Neural crest cell (in vitro differentiated cells): ENCODE measurements at regions not wholly inside any gene's neighbourhood (a gene's known extent, or its start where the extent isn't known, plus 50 kb on each side); places are given as distances from the start of the nearest gene placed in this dataset.
A peak's percentile ranks its signal among the peaks of the same experiment; 100 is the strongest.

Source experiments
- DNase-seq: peaks from one replicate; pipeline ENCODE4 v3.0.0; 2021; ENCODE audit warnings: low read depth, mixed read lengths, low spot score
- H3K27ac Mint-ChIP-seq: one replicate; pipeline ENCODE4 v1.8.0; 2021; ENCODE audit warnings: mild to moderate bottlenecking, mixed read lengths; ENCODE audit not compliant: unreplicated experiment
- H3K27me3 Mint-ChIP-seq: 2 replicates; pipeline ENCODE4 v1.8.0; 2021; ENCODE audit warnings: low read depth, mild to moderate bottlenecking, mixed read lengths
- H3K36me3 Mint-ChIP-seq: 2 replicates; pipeline ENCODE4 v1.8.0; 2021; ENCODE audit warnings: low read depth, mild to moderate bottlenecking, mixed read lengths
- H3K4me1 Mint-ChIP-seq: 2 replicates; pipeline ENCODE4 v1.8.0; 2021; ENCODE audit warnings: mixed read lengths
- H3K4me3 Mint-ChIP-seq: one replicate; pipeline ENCODE4 v1.8.0; 2021; ENCODE audit warnings: mild to moderate bottlenecking, mixed read lengths
- H3K9me3 Mint-ChIP-seq: 2 replicates; pipeline ENCODE4 v1.8.0; 2021; ENCODE audit warnings: mixed read lengths
- TF ChIP-seq, protein P1 (sequence below): fragments of 200-600 bp; sonication (generic); conservative IDR thresholded peaks from 2 replicates; pipeline ENCODE4 v1.5.0; 2021; ENCODE audit warnings: antibody characterized with exemption, mild to moderate bottlenecking

DNA sequence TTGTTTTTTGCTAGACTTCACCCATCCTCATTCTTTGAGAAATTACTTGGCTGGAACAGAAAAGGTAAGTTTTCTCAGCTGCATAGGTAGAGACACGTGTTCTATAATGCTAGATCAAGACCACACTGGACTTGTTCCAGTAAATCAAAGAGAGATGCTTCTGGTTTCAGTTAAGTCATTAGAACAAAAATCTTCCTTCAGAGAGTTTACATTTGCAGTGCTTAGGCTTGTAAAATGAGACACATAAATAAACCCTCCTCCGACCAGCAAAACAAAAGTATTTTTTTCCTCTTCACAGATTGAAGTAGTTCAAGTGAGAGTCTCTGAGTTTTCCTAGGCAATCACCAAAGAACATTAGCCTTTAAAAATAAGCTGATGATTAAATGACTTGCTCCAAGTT is 87.3 kb upstream of the PROK2 start:
- no peak for DNase-seq
- no peak overlapping the region for H3K4me3 Mint-ChIP-seq
- peaks cover 3% of the 10 kb centered on the region for H3K27me3 Mint-ChIP-seq
- peaks cover 5% of the 10 kb centered on the region for H3K9me3 Mint-ChIP-seq
- H3K36me3 Mint-ChIP-seq, result peaks cover 4% of the 10 kb centered on the region
- H3K27ac Mint-ChIP-seq, result no peak overlapping the region
- TF ChIP-seq, protein P1, sequence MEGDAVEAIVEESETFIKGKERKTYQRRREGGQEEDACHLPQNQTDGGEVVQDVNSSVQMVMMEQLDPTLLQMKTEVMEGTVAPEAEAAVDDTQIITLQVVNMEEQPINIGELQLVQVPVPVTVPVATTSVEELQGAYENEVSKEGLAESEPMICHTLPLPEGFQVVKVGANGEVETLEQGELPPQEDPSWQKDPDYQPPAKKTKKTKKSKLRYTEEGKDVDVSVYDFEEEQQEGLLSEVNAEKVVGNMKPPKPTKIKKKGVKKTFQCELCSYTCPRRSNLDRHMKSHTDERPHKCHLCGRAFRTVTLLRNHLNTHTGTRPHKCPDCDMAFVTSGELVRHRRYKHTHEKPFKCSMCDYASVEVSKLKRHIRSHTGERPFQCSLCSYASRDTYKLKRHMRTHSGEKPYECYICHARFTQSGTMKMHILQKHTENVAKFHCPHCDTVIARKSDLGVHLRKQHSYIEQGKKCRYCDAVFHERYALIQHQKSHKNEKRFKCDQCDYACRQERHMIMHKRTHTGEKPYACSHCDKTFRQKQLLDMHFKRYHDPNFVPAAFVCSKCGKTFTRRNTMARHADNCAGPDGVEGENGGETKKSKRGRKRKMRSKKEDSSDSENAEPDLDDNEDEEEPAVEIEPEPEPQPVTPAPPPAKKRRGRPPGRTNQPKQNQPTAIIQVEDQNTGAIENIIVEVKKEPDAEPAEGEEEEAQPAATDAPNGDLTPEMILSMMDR, result no peak
- H3K4me1 Mint-ChIP-seq, result peaks cover 9% of the 10 kb centered on the region

DNA sequence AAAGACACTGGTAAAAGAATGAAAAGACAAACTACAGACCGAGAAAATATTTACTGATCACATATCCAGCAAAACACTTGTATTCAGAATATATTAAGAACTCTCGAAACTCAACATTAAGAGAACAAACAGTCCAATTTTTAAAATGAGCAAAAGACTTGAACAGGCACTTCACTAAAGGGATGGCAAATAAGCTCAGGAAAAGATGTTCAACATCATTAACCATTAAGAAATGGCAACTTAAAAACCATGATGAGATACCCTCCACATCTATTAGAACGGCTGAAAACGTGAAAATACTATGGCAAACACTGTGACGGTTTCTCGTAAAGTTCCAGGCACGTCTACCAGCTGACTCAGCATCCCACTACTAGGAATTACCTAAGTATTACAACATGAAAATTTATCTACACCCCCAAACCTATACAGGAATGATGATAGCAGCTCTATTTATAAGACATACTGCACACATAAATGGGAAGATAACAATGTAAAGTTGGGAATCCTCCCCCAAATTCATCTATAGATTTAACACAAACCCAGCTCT is 86.1 kb upstream of the PROK2 start:
- Mint-ChIP-seq H3K9me3 (peaks cover 5% of the 10 kb centered on the region), H3K27me3 (peaks cover 7% of the 10 kb centered on the region), H3K36me3 (peaks cover 4% of the 10 kb centered on the region), H3K4me1 (peaks cover 3% of the 10 kb centered on the region), H3K27ac (no peak overlapping the region), H3K4me3 (no peak overlapping the region)
- no peak for DNase-seq
- TF ChIP-seq, protein P1, result no peak

DNA sequence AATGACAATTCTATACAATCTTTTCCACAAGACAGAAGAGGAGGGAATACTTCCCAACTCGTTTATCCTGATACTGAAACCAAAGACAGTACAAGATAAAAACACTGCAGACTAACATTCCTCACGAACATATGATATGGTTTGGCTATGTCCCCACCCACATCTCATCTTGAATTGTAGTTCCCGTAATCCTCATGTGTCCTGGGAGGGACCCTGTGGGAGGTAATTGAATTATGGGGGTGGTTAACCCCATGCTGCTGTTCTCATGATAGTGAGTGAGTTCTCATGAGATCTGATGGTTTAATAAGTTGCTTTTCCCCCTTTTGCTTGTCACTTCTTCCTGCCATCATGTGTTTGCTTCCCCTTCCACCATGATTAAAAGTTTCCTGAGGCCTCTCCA is 83.9 kb upstream of the PROK2 start:
- TF ChIP-seq, protein P1, result no peak
- no peak overlapping the region for H3K27ac Mint-ChIP-seq
- H3K9me3 Mint-ChIP-seq, result peaks cover 5% of the 10 kb centered on the region
- no peak overlapping the region for H3K4me3 Mint-ChIP-seq
- H3K27me3 Mint-ChIP-seq, result peaks cover 22% of the 10 kb centered on the region
- DNase-seq, result no peak
- H3K36me3 Mint-ChIP-seq, result peaks cover 4% of the 10 kb centered on the region
- H3K4me1 Mint-ChIP-seq, result no peaks in the 10 kb centered on the region

DNA sequence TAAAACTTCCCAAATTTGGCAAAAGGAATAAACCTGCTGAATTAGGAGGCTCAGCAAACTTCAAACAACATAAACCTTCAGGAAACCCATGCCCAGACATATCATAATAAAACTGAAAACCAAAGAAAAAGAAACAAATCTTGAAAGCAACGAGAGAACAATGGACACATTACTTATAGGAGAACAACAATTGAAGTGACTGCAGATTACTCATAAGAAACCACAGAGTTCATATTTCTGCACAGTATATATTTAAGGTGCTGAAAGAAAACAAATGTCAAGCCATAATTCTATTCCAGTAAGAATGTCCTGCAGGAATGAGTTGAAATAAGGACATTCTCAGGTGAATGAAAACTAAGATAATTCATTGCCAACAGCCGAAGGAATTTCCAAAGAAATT is 80.8 kb upstream of the PROK2 start:
- no peaks in the 10 kb centered on the region for H3K4me1 Mint-ChIP-seq
- TF ChIP-seq, protein P1, result no peak
- no peak for DNase-seq
- peaks cover 37% of the 10 kb centered on the region for H3K27me3 Mint-ChIP-seq
- H3K36me3 Mint-ChIP-seq, result peaks cover 4% of the 10 kb centered on the region
- H3K4me3 Mint-ChIP-seq, result no peak overlapping the region
- peak overlapping the region; percentile 53 for H3K27ac Mint-ChIP-seq
- H3K9me3 Mint-ChIP-seq, result peaks cover 3% of the 10 kb centered on the region

DNA sequence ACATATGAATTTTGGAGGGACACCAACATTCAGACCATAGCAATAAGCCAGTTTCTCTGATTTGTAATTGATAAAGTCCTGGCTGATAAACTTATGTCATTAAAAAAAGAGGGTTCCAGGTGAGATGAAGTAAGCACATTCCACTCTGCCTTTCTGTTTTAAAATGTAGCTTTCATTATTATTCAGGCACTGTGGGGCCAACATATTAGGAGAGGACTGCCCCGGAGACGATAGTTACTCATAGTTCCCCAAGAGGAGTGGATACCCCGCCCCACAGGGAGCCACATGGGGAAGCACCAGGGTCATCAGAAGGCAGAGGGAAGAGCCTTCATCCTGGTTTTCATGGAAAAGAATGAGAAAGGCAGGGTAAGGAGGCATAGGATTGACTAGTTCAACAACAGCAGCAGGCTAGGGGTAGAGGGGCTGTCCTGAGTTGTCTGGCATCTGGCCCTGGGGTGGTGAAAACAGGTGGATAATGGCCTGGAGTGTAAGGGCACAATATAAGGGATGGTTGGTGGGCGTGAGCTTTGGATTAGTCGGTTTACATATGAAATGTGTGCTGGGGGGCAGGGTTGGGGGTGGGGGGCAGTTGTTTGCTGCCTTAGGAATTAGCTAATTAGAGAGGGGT is 78.7 kb upstream of the PROK2 start:
- Mint-ChIP-seq H3K27ac (no peak overlapping the region), H3K4me1 (no peaks in the 10 kb centered on the region), H3K4me3 (no peak overlapping the region), H3K9me3 (peaks cover 3% of the 10 kb centered on the region), H3K27me3 (peaks cover 36% of the 10 kb centered on the region), H3K36me3 (peaks cover 2% of the 10 kb centered on the region)
- TF ChIP-seq, protein P1, result no peak
- DNase-seq, result no peak
